ENCODE measurements at regions not wholly inside any gene's neighbourhood (a gene's known extent, or its start where the extent isn't known, plus 50 kb on each side); places are given as distances from the start of the nearest gene placed in this dataset.
"Not testable (repeated sequence)": the region's sequence is repeated elsewhere in the genome, so short reads cannot be mapped to it uniquely, and the experiment has no call there.

GRCh38 chr10:91091780-91092179 lies 128.7 kb upstream of the PCGF5 start:
- DNase-seq, result no peak

- no peak for DNase-seq
These were observed 124.2 kb upstream of the PCGF5 start for GRCh38 chr10:91096274-91096673.

GRCh38 chr10:91097313-91097712 lies 123.2 kb upstream of the PCGF5 start:
- no peak for DNase-seq

GRCh38 chr10:91098021-91098420 lies 122.4 kb upstream of the PCGF5 start:
- DNase-seq, result not testable (repeated sequence)

- DNase-seq, result no peak
These were observed 116.9 kb upstream of the PCGF5 start for GRCh38 chr10:91103384-91104192.

- no peak for DNase-seq
These were observed 116.0 kb upstream of the PCGF5 start for GRCh38 chr10:91104193-91105041.

GRCh38 chr10:91105269-91105668 lies 115.2 kb upstream of the PCGF5 start:
- DNase-seq, result no peak

GRCh38 chr10:91108820-91109219 lies 111.6 kb upstream of the PCGF5 start:
- no peak for DNase-seq

GRCh38 chr10:91111060-91111459 lies 109.4 kb upstream of the PCGF5 start:
- no peak for DNase-seq

- no peak for DNase-seq
These were observed 104.7 kb upstream of the PCGF5 start for GRCh38 chr10:91115618-91116390.

- DNase-seq, result no peak
These were observed 103.0 kb upstream of the PCGF5 start for GRCh38 chr10:91117505-91117904.

GRCh38 chr10:91120348-91120747 lies 100.1 kb upstream of the PCGF5 start:
- DNase-seq, result no peak

- no peak for DNase-seq
These were observed 97.2 kb upstream of the PCGF5 start for GRCh38 chr10:91123261-91123660.

- DNase-seq, result no peak
These were observed 96.4 kb upstream of the PCGF5 start for GRCh38 chr10:91124016-91124415.

- DNase-seq, result no peak
These were observed 94.0 kb upstream of the PCGF5 start for GRCh38 chr10:91126471-91126870.

- DNase-seq, result no peak
These were observed 93.0 kb upstream of the PCGF5 start for GRCh38 chr10:91127341-91128082.

- no peak for DNase-seq
These were observed 85.3 kb upstream of the PCGF5 start for GRCh38 chr10:91135113-91135512.

- DNase-seq, result no peak
These were observed 83.3 kb upstream of the PCGF5 start for GRCh38 chr10:91137011-91137643.

GRCh38 chr10:91137822-91138221 lies 82.6 kb upstream of the PCGF5 start:
- DNase-seq, result peak; percentile 40

GRCh38 chr10:91140995-91141549 lies 79.4 kb upstream of the PCGF5 start:
- no peak for DNase-seq

GRCh38 chr10:91144961-91145360 lies 75.5 kb upstream of the PCGF5 start:
- no peak for DNase-seq

- no peak for DNase-seq
These were observed 74.3 kb upstream of the PCGF5 start for GRCh38 chr10:91146146-91146545.

All from NCI-H774 (cell line).